ENCODE measurements at regions not wholly inside any gene's neighbourhood (a gene's known extent, or its start where the extent isn't known, plus 50 kb on each side); places are given as distances from the start of the nearest gene placed in this dataset.

GRCh38 chr18:70398076-70398475 is 109.2 kb downstream of the SOCS6 start:
- TF ChIP-seq CTCF (IDR thresholded peaks at IDR 0.05) (no peak), POLR2A (IDR thresholded peaks at IDR 0.05) (no peak)
